ENCODE measurements at regions not wholly inside any gene's neighbourhood (a gene's known extent, or its start where the extent isn't known, plus 50 kb on each side); places are given as distances from the start of the nearest gene placed in this dataset.
"Not testable (repeated sequence)": the region's sequence is repeated elsewhere in the genome, so short reads cannot be mapped to it uniquely, and the experiment has no call there.

- no peak overlapping the region for H3K4me3 ChIP-seq (ENCODE audit: insufficient read depth, low read depth, low read length)
- no peak for DNase-seq
- no peaks in the 10 kb centered on the region for H3K27me3 ChIP-seq (ENCODE audit: control insufficient read depth, insufficient read depth, low read length)
- H3K36me3 ChIP-seq (replicated peaks; ENCODE audit: control insufficient read depth, insufficient read depth, low read length) = no peaks in the 10 kb centered on the region
These were observed 123.0 kb downstream of the LHX2 start for GRCh38 chr9:124134526-124134925.

DNA sequence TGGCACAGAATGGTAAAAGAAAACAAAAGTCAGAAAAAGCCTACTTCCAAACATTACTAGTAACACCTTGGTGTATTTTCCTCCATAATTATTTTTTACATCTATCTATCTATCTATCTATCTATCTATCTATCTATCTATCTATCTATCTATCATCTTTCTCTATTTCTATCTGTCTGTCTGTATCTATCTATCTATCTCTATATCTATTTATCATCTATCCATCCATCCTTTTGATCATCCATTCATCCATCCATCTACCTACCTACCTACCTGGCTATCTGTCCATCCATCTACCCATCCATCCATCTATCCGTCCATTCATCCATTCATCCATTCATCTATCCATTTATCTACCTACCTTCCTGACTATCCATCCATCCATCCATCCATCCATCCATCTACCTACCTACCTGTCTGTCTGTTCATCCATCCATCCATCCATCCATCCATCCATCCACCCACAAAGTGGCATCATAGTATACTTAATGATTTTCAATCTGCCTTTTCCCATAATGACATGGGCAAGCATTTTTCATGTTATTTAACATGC is 121.9 kb upstream of the NEK6 start:
- Histone ChIP-seq H3K4me3 (ENCODE audit: insufficient read depth, low read depth, low read length) (no peak overlapping the region), H3K27me3 (ENCODE audit: control insufficient read depth, insufficient read depth, low read length) (no peaks in the 10 kb centered on the region), H3K36me3 (replicated peaks; ENCODE audit: control insufficient read depth, insufficient read depth, low read length) (no peaks in the 10 kb centered on the region)
- DNase-seq = no peak

GRCh38 chr9:124137009-124137943 is 120.5 kb upstream of the NEK6 start:
- no peak for DNase-seq
- no peak overlapping the region for H3K4me3 ChIP-seq (ENCODE audit: insufficient read depth, low read depth, low read length)

GRCh38 chr9:124137944-124138335 is 119.8 kb upstream of the NEK6 start:
- no peaks in the 10 kb centered on the region for H3K36me3 ChIP-seq (replicated peaks; ENCODE audit: control insufficient read depth, insufficient read depth, low read length)
- H3K27me3 ChIP-seq (ENCODE audit: control insufficient read depth, insufficient read depth, low read length) = no peaks in the 10 kb centered on the region
- no peak overlapping the region for H3K4me3 ChIP-seq (ENCODE audit: insufficient read depth, low read depth, low read length)
- DNase-seq = no peak

More at GRCh38 chr9:124137009-124137943, 120.5 kb upstream of the NEK6 start:
- Histone ChIP-seq H3K36me3 (replicated peaks; ENCODE audit: control insufficient read depth, insufficient read depth, low read length) (no peaks in the 10 kb centered on the region), H3K27me3 (ENCODE audit: control insufficient read depth, insufficient read depth, low read length) (no peaks in the 10 kb centered on the region)

GRCh38 chr9:124139001-124139400 is 118.7 kb upstream of the NEK6 start:
- no peak for DNase-seq
- Histone ChIP-seq H3K27me3 (ENCODE audit: control insufficient read depth, insufficient read depth, low read length) (no peaks in the 10 kb centered on the region), H3K4me3 (ENCODE audit: insufficient read depth, low read depth, low read length) (no peak overlapping the region), H3K36me3 (replicated peaks; ENCODE audit: control insufficient read depth, insufficient read depth, low read length) (no peaks in the 10 kb centered on the region)

DNA sequence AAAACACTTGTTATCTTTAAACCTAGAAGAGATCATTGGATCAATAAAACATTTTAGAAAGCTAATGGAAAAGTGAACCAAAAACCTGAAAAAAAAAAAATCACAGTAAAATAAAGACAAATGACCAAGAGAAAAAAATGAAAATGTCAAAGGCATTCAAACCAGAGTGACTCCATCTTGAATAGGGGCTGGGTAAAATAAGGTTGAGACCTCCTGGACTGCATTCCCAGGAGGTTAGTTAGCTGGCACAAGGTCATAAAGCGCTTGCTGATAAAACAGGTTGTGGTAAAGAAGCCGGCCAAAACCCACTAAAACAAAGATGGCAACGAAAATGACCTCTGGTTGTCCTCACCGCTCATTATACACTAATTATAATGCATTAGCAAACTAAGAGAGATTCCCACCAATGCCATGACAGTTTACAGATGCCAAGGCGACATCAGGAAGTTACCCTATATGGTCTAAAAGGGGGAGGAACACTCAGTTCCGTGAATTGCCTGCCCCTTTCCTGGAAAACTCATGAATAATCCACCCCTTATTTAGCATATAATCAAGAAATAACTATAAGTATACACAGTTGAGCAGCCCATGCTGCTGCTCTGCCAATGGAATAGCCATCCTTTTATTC is 116.7 kb upstream of the NEK6 start:
- Histone ChIP-seq H3K4me3 (ENCODE audit: insufficient read depth, low read depth, low read length) (no peak overlapping the region), H3K36me3 (replicated peaks; ENCODE audit: control insufficient read depth, insufficient read depth, low read length) (no peaks in the 10 kb centered on the region), H3K27me3 (ENCODE audit: control insufficient read depth, insufficient read depth, low read length) (no peaks in the 10 kb centered on the region)
- DNase-seq = no peak

DNA sequence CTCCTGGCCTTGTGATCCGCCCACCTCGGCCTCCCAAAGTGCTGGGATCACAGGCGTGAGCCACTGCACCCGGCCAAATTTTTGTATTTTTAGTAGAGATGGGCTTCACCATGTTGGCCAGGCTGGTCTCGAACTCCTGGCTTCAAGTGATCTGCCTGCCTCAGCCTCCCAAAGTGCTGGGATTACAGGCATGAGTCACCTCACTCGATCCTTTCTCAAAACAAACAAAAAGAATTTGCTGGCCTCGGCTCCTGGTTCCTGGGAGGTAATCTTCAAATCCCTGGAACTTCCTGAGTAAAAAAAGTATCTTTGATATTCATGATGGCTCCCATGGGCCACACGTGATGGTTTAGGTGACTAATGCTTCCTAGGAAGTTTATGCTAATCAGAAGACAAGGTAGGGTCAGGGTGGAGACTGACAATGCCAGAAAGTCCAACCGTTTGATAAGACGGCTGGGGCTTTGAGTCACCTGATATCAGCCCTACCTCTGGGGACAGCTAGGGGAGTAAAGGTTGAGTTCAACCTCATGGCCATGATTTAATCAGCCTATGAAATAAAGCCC is 113.1 kb upstream of the NEK6 start:
- DNase-seq = peak; percentile 72
- H3K4me3 ChIP-seq (ENCODE audit: insufficient read depth, low read depth, low read length); H3K27me3 ChIP-seq (ENCODE audit: control insufficient read depth, insufficient read depth, low read length); H3K36me3 ChIP-seq (replicated peaks; ENCODE audit: control insufficient read depth, insufficient read depth, low read length): not testable (repeated sequence)

DNA sequence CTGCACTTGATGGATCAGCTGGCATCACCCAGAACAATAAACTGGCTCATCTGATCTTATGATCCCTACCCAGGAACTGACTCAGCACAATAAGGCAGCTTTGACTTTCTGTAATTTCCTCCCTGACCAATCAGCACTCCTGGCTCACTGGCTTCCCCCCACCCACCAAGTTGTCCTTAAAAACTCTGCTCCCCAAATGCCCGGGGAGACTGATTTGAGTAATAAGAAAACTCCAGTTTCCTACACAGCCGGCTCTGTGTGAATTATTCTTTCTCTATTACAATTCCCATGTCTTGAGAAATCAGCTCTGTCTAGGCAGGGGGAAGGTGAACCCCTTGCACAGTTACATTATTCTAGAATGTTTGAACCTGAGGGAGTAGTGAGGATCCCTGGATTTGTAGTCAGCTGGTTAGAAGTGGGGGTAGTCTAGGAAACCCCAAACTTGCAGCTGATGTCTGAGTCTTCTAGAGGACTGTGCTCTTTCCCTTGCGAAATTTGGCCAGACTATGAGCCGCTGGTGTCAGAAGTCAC is 111.7 kb upstream of the NEK6 start:
- Histone ChIP-seq H3K27me3 (ENCODE audit: control insufficient read depth, insufficient read depth, low read length) (no peaks in the 10 kb centered on the region), H3K36me3 (replicated peaks; ENCODE audit: control insufficient read depth, insufficient read depth, low read length) (no peaks in the 10 kb centered on the region), H3K4me3 (ENCODE audit: insufficient read depth, low read depth, low read length) (no peak overlapping the region)
- no peak for DNase-seq

- DNase-seq = peak; percentile 74
- Histone ChIP-seq H3K4me3 (ENCODE audit: insufficient read depth, low read depth, low read length) (no peak overlapping the region), H3K27me3 (ENCODE audit: control insufficient read depth, insufficient read depth, low read length) (no peaks in the 10 kb centered on the region; the same call in 1 of the 2 replicates), H3K36me3 (replicated peaks; ENCODE audit: control insufficient read depth, insufficient read depth, low read length) (no peaks in the 10 kb centered on the region)
These were observed 107.8 kb upstream of the NEK6 start for GRCh38 chr9:124149992-124150391.

DNA sequence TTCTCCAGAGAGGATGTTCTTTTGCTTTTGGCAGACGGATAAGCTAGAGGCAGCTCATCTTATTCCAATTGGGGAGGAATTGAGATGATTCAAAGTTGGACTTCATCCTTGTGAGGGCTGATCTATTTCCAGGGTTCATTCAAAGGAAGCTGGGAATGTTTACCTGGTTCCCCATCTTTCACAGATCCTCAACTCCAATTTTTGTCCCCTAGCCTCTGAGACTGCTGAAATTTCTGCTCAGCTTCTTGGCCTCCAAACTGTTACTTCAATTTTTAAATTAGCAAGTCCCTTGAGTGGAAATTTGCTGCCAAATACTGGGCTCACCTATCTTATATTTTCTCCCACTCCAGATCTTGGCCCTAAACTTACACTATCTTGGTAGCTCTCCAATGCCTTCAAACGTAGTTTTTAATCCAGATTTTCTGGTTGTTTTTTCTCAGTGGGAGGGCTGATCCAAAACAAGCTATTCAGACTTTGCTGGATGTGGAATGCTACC is 93.9 kb upstream of the NEK6 start:
- H3K4me3 ChIP-seq (ENCODE audit: insufficient read depth, low read depth, low read length) = no peak overlapping the region
- H3K36me3 ChIP-seq (replicated peaks; ENCODE audit: control insufficient read depth, insufficient read depth, low read length) = no peaks in the 10 kb centered on the region
- no peaks in the 10 kb centered on the region for H3K27me3 ChIP-seq (ENCODE audit: control insufficient read depth, insufficient read depth, low read length)
- no peak for DNase-seq

GRCh38 chr9:124164811-124165210 is 92.9 kb upstream of the NEK6 start:
- H3K36me3 ChIP-seq (replicated peaks; ENCODE audit: control insufficient read depth, insufficient read depth, low read length) = no peaks in the 10 kb centered on the region
- H3K4me3 ChIP-seq (ENCODE audit: insufficient read depth, low read depth, low read length) = no peak overlapping the region
- H3K27me3 ChIP-seq (ENCODE audit: control insufficient read depth, insufficient read depth, low read length) = no peaks in the 10 kb centered on the region
- DNase-seq = no peak

DNA sequence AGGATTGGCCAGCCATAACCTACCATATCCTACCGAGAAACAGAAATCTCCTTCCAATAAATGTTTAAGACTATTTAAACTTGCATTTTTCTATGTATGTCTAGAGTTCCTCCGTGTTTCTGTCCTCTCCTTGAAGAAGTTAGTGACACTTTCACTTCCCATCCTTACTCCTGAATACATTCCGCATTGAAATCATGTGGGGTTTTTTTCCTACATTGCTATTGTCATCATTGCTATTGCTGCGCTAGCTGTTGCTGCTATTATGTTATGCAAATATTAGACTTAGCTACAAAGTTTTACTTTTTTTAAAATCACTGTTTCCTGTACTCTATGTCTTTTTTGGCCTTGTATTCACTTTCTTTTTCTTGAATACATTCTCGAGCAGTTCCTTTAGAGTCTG is 83.3 kb upstream of the NEK6 start:
- no peak for DNase-seq
- Histone ChIP-seq H3K27me3 (ENCODE audit: control insufficient read depth, insufficient read depth, low read length) (no peaks in the 10 kb centered on the region), H3K4me3 (ENCODE audit: insufficient read depth, low read depth, low read length) (no peak overlapping the region), H3K36me3 (replicated peaks; ENCODE audit: control insufficient read depth, insufficient read depth, low read length) (no peaks in the 10 kb centered on the region)

GRCh38 chr9:124177522-124177921 is 80.2 kb upstream of the NEK6 start:
- H3K4me3 ChIP-seq (ENCODE audit: insufficient read depth, low read depth, low read length) = not testable (repeated sequence)

DNA sequence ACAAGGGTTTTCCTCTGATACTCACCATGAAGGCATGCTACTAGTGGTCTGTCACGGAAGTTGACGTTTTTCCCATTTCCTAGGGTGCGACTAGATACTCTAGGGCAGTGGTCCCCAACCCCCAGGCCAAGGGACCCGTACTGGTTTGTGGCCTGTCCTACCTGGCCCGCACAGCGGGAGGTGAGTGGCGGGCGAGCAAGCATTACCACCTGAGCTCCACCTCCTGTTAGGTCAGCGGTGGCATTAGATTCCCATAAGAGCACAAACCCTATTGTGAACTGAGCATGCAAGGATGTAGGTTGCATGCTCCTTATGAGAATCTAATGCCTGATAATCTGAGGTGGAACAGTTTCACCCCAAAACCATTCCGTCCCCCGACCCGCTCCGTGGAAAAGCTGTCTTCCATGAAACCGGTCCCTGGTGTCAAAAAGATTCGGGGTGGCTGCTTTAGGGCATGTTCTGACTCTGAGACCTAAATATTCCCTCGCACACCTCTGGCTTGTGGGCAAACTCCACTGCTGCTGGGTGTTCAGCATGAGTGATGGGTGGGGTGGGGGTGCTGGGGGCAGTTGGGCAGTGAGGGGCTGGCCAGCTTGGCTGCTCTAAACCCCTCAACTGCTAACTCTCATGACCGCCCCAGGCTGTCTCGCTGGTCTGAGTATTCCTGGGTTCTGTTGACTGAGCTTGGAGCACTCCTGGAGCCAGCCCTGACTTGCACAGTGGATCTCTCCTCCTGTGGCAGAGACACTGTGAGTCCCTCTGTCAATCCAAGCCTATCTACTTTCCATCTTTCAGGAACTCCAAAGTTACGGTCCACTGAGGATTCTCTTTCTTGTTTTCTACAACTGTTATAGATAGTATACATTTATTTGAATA is 78.3 kb upstream of the NEK6 start:
- DNase-seq = peak; percentile 42
- H3K27me3 ChIP-seq (ENCODE audit: control insufficient read depth, insufficient read depth, low read length) = no peaks in the 10 kb centered on the region
- no peaks in the 10 kb centered on the region for H3K36me3 ChIP-seq (replicated peaks; ENCODE audit: control insufficient read depth, insufficient read depth, low read length)
- no peak overlapping the region for H3K4me3 ChIP-seq (ENCODE audit: insufficient read depth, low read depth, low read length)

More at GRCh38 chr9:124177522-124177921, 80.2 kb upstream of the NEK6 start:
- not testable (repeated sequence) for H3K27me3 ChIP-seq (ENCODE audit: control insufficient read depth, insufficient read depth, low read length); H3K36me3 ChIP-seq (replicated peaks; ENCODE audit: control insufficient read depth, insufficient read depth, low read length); DNase-seq
